CD14-positive monocyte (primary cell): ENCODE measurements at regions not wholly inside any gene's neighbourhood (a gene's known extent, or its start where the extent isn't known, plus 50 kb on each side); places are given as distances from the start of the nearest gene placed in this dataset.

Source experiments
- DNase-seq, 3 donors: peaks; one replicate each; pipeline ENCODE4 v3.0.0-alpha.2; 2011 to 2022
- H2AFZ ChIP-seq: 2 replicates; pipeline ENCODE4 v1.6.0; 2012; ENCODE audit warnings: mild to moderate bottlenecking, low read depth, low read length, inconsistent platforms; ENCODE audit not compliant: insufficient read depth, poor library complexity, severe bottlenecking
- H3K27ac ChIP-seq, 2 donors: 1 replicate in 1 of 2; 2 replicates in 1 of 2; pipeline ENCODE4 v1.5.1; 2012 to 2013; ENCODE audit warnings: low read length in 2 of 2, control low read depth in 1 of 2, inconsistent platforms in 1 of 2, low read depth in 1 of 2, mild to moderate bottlenecking in 1 of 2
- H3K27me3 ChIP-seq, 2 donors: one replicate each; pipeline versions ENCODE4 v1.6.0 to v1.6.1; 2011 to 2013; ENCODE audit warnings: low read length in 2 of 2; ENCODE audit not compliant: control insufficient read depth in 2 of 2, insufficient read depth in 2 of 2
- H3K36me3 ChIP-seq, 2 donors: replicated peaks in 1 of 2; 1 replicate in 1 of 2; 2 replicates in 1 of 2; pipeline versions ENCODE4 v1.5.1 to v1.6.1; 2012 to 2013; ENCODE audit warnings: low read length in 2 of 2, control low read depth in 1 of 2, inconsistent platforms in 1 of 2, mild to moderate bottlenecking in 1 of 2; ENCODE audit not compliant: insufficient read depth in 2 of 2, control insufficient read depth in 1 of 2
- H3K4me1 ChIP-seq, 2 donors: 1 replicate in 1 of 2; 2 replicates in 1 of 2; pipeline versions ENCODE4 v1.5.1 to v1.6.1; 2012 to 2013; ENCODE audit warnings: low read length in 2 of 2, control low read depth in 1 of 2, inconsistent platforms in 1 of 2, mild to moderate bottlenecking in 1 of 2, moderate library complexity in 1 of 2; ENCODE audit not compliant: insufficient read depth in 2 of 2, control insufficient read depth in 1 of 2
- H3K4me2 ChIP-seq: replicated peaks from 2 replicates; pipeline ENCODE3; 2012; ENCODE audit warnings: low read length, moderate library complexity, mild to moderate bottlenecking; ENCODE audit not compliant: poor library complexity, severe bottlenecking; ENCODE audit errors: extremely low read depth
- H3K4me3 ChIP-seq, 3 experiments: fragments of 200-600 bp in 1 of 3; sonication (generic) in 1 of 3; replicated peaks in 1 of 3; 1 replicate in 2 of 3; 2 replicates in 1 of 3; pipeline ENCODE4 v1.5.1; 2011 to 2013; ENCODE audit warnings: low read length in 3 of 3, mild to moderate bottlenecking in 3 of 3, control low read depth in 2 of 3, low read depth in 2 of 3, inconsistent platforms in 1 of 3, moderate library complexity in 1 of 3
- H3K79me2 ChIP-seq: 2 replicates; pipeline ENCODE4 v1.6.0; 2012; ENCODE audit warnings: mild to moderate bottlenecking, control low read depth, inconsistent platforms, low read length, moderate library complexity; ENCODE audit not compliant: insufficient read depth
- H3K9ac ChIP-seq: 2 replicates; pipeline ENCODE4 v1.6.0; 2017; ENCODE audit warnings: low read length, mild to moderate bottlenecking; ENCODE audit not compliant: insufficient read depth, poor library complexity, severe bottlenecking
- H3K9me3 ChIP-seq, 2 donors: replicated peaks in 1 of 2; 1 replicate in 1 of 2; 2 replicates in 1 of 2; pipeline versions ENCODE4 v1.5.1 to v1.6.1; 2012 to 2013; ENCODE audit warnings: low read length in 2 of 2, control low read depth in 1 of 2; ENCODE audit not compliant: control insufficient read depth in 1 of 2, insufficient read depth in 1 of 2
- H4K20me1 ChIP-seq: 2 replicates; pipeline ENCODE4 v1.6.0; 2012; ENCODE audit warnings: mild to moderate bottlenecking, low read length, control low read depth, moderate library complexity; ENCODE audit not compliant: insufficient read depth
- H3K27ac Mint-ChIP-seq, 7 donors: one replicate each; pipeline ENCODE4 v1.8.0; 2020; ENCODE audit warnings: mild to moderate bottlenecking in 7 of 7, mixed read lengths in 7 of 7, moderate library complexity in 6 of 7, inconsistent platforms in 2 of 7
- H3K27me3 Mint-ChIP-seq, 3 donors: one replicate each; pipeline ENCODE4 v1.8.0; 2021 to 2022; ENCODE audit warnings: low read depth in 3 of 3, mild to moderate bottlenecking in 3 of 3, mixed read lengths in 3 of 3, moderate library complexity in 3 of 3, inconsistent platforms in 1 of 3
- H3K36me3 Mint-ChIP-seq, 2 donors: one replicate each; pipeline ENCODE4 v1.8.0; 2020; ENCODE audit warnings: mixed read lengths in 2 of 2, inconsistent platforms in 1 of 2, mild to moderate bottlenecking in 1 of 2
- H3K4me1 Mint-ChIP-seq: one replicate; pipeline ENCODE4 v1.8.0; 2020; ENCODE audit warnings: mild to moderate bottlenecking, mixed read lengths
- H3K4me3 Mint-ChIP-seq, 2 donors: one replicate each; pipeline ENCODE4 v1.8.0; 2020; ENCODE audit warnings: mild to moderate bottlenecking in 2 of 2, mixed read lengths in 2 of 2, moderate library complexity in 1 of 2
- H3K9me3 Mint-ChIP-seq, 7 donors: one replicate each; pipeline ENCODE4 v1.8.0; 2020 to 2022; ENCODE audit warnings: mixed read lengths in 7 of 7, mild to moderate bottlenecking in 6 of 7, moderate library complexity in 6 of 7, inconsistent platforms in 2 of 7
- CTCF ChIP-seq: fragments of 200-600 bp; IDR thresholded peaks from one replicate; pipeline ENCODE4 v1.8.0; 2022; ENCODE audit warnings: antibody characterized with exemption, mild to moderate bottlenecking
- WGBS: methylation state at CpG from one replicate; pipeline ENCODE4 v1.1.5; 2013; ENCODE audit warnings: missing lambda C conversion rate; ENCODE audit not compliant: insufficient coverage; 5-methylcytosine and 5-hydroxymethylcytosine counted together
- intact Hi-C, 2 donors: fragments of 100-400 bp; cut with micrococcal nuclease; formaldehyde crosslinking; loops; one replicate each; pipeline versions ENCODE4 v1.15.0 to v1.15.1; 2023

GRCh38 chr2:71807581-71808451 is 339.8 kb downstream of the CYP26B1 start:
- H3K27ac ChIP-seq, result no peak overlapping the region
- intact Hi-C loops, result no loop called here

GRCh38 chr2:71806432-71806831 is 341.2 kb downstream of the CYP26B1 start:
- Mint-ChIP-seq H3K4me1 (no peaks in the 10 kb centered on the region), H3K36me3 (no peaks in the 10 kb centered on the region), H3K27me3 (peaks cover 0 to 5% (median 2%) of the 10 kb centered on the region in 3 donors), H3K27ac (no peak overlapping the region), H3K4me3 (no peak overlapping the region), H3K9me3 (peaks cover 0 to 7% (median 0%) of the 10 kb centered on the region in 7 donors)
- 85% methylated on average over 3 of the region's 3 CpGs for WGBS
- no peaks in the 10 kb centered on the region for H4K20me1 ChIP-seq
- H2AFZ ChIP-seq, result no peak overlapping the region
- no peaks in the 10 kb centered on the region for H3K9me3 ChIP-seq
- intact Hi-C loops, result no loop called here
- no peak for TF ChIP-seq CTCF
- no peak overlapping the region for H3K9ac ChIP-seq
- no peak overlapping the region for H3K27ac ChIP-seq
- DNase-seq, result no peak
- no peaks in the 10 kb centered on the region for H3K36me3 ChIP-seq
- H3K4me2 ChIP-seq, result no peak overlapping the region
- no peaks in the 10 kb centered on the region for H3K27me3 ChIP-seq
- no peaks in the 10 kb centered on the region for H3K4me1 ChIP-seq
- H3K79me2 ChIP-seq, result no peaks in the 10 kb centered on the region
- H3K4me3 ChIP-seq, result no peak overlapping the region

More at GRCh38 chr2:71807581-71808451, 339.8 kb downstream of the CYP26B1 start:
- Mint-ChIP-seq H3K4me1 (no peaks in the 10 kb centered on the region), H3K9me3 (peaks cover 0 to 10% (median 0%) of the 10 kb centered on the region in 7 donors), H3K36me3 (no peaks in the 10 kb centered on the region), H3K4me3 (no peak overlapping the region), H3K27me3 (peaks cover 0 to 3% (median 2%) of the 10 kb centered on the region in 3 donors), H3K27ac (no peak overlapping the region)
- TF ChIP-seq CTCF, result no peak
- Histone ChIP-seq H3K79me2 (no peaks in the 10 kb centered on the region), H3K4me2 (no peak overlapping the region), H3K27me3 (no peaks in the 10 kb centered on the region), H3K36me3 (no peaks in the 10 kb centered on the region), H2AFZ (no peak overlapping the region), H3K9me3 (no peaks in the 10 kb centered on the region), H4K20me1 (no peaks in the 10 kb centered on the region), H3K9ac (no peak overlapping the region), H3K4me3 (no peak overlapping the region), H3K4me1 (no peaks in the 10 kb centered on the region)
- 84% methylated on average over 7 of the region's 8 CpGs for WGBS
- DNase-seq, result no peak
